IMR-90 (cell line): ENCODE measurements at regions not wholly inside any gene's neighbourhood (a gene's known extent, or its start where the extent isn't known, plus 50 kb on each side); places are given as distances from the start of the nearest gene placed in this dataset.

Source experiments
- ATAC-seq: fragments of 200-7000 bp; cut with Tn5 transposase; 2 replicates; pipeline ENCODE4 v1.9.1; 2020; ENCODE audit warnings: low read depth, mild to moderate bottlenecking, moderate library complexity
- BruUV-seq: library from RNA; stranded (reverse); fragments of 400-500 nt; replicated peaks from 2 replicates; lab custom pipeline; 2021; lab: Mats Ljungman, UMichigan
- CTCF ChIA-PET: fragments of 300-600 bp; formaldehyde crosslinking; extraction: SDS; loops from one replicate; lab custom pipeline; 2021; ENCODE audit warnings: antibody characterized with exemption; lab: Yijun Ruan, JAX
- POLR2A ChIA-PET: fragments of 300-600 bp; sonication (Branson Sonifier 250); formaldehyde crosslinking; loops from one replicate; lab custom pipeline; 2022; ENCODE audit warnings: antibody characterized with exemption; ENCODE audit not compliant: unreplicated experiment; lab: Charles Lee
- DNase-seq: peaks from one replicate; pipeline ENCODE4 v3.0.0; 2013
- H2AFZ ChIP-seq: replicated peaks from 2 replicates; pipeline ENCODE3; 2013; ENCODE audit warnings: low read length, mild to moderate bottlenecking; ENCODE audit not compliant: poor library complexity
- H2AK5ac ChIP-seq: 2 replicates; pipeline ENCODE4 v1.6.1; 2013; ENCODE audit warnings: low read depth, low read length, inconsistent platforms
- H2AK9ac ChIP-seq: replicated peaks from 2 replicates; pipeline ENCODE3; 2013; ENCODE audit warnings: mild to moderate bottlenecking, low read depth, low read length, moderate library complexity; ENCODE audit not compliant: poor library complexity
- H2BK120ac ChIP-seq: 2 replicates; pipeline ENCODE4 v1.6.1; 2013; ENCODE audit warnings: low read depth, low read length, inconsistent platforms
- H2BK15ac ChIP-seq: 3 replicates; pipeline ENCODE4 v1.6.1; 2013; ENCODE audit warnings: low read depth, low read length, inconsistent platforms
- H2BK20ac ChIP-seq: 2 replicates; pipeline ENCODE4 v1.6.1; 2013; ENCODE audit warnings: low read depth, mild to moderate bottlenecking, inconsistent platforms, low read length, moderate library complexity
- H2BK5ac ChIP-seq: 2 replicates; pipeline ENCODE4 v1.6.1; 2013; ENCODE audit warnings: mild to moderate bottlenecking, low read depth, low read length, inconsistent platforms; ENCODE audit not compliant: poor library complexity, severe bottlenecking
- H3K14ac ChIP-seq: replicated peaks from 2 replicates; pipeline ENCODE4 v1.6.1; 2013; ENCODE audit warnings: low read depth, low read length, inconsistent platforms
- H3K18ac ChIP-seq: 2 replicates; pipeline ENCODE4 v1.6.1; 2013; ENCODE audit warnings: low read depth, low read length, control low read depth
- H3K23ac ChIP-seq: 2 replicates; pipeline ENCODE4 v1.6.1; 2013; ENCODE audit warnings: low read depth, low read length, inconsistent platforms
- H3K27ac ChIP-seq: 2 replicates; pipeline ENCODE4 v1.5.1; 2013; ENCODE audit warnings: mild to moderate bottlenecking, control low read depth, low read length; ENCODE audit not compliant: insufficient read depth
- H3K27me3 ChIP-seq: 2 replicates; pipeline ENCODE4 v1.6.1; 2013; ENCODE audit warnings: low read length; ENCODE audit not compliant: control insufficient read depth, insufficient read depth
- H3K36me3 ChIP-seq: 2 replicates; pipeline ENCODE4 v1.6.1; 2013; ENCODE audit warnings: low read length, mixed read lengths; ENCODE audit not compliant: control insufficient read depth, insufficient read depth
- H3K4ac ChIP-seq: 2 replicates; pipeline ENCODE4 v1.6.1; 2013; ENCODE audit warnings: low read depth, low read length, inconsistent platforms
- H3K4me1 ChIP-seq: 2 replicates; pipeline ENCODE4 v1.6.1; 2013; ENCODE audit warnings: low read length, mixed read lengths; ENCODE audit not compliant: control insufficient read depth, insufficient read depth
- H3K4me2 ChIP-seq: 2 replicates; pipeline ENCODE4 v1.6.1; 2013; ENCODE audit warnings: low read depth, mild to moderate bottlenecking, control low read depth, low read length, moderate library complexity
- H3K4me3 ChIP-seq: 2 replicates; pipeline ENCODE4 v1.5.1; 2013; ENCODE audit warnings: low read depth, mild to moderate bottlenecking, control low read depth, low read length, moderate library complexity; ENCODE audit not compliant: insufficient read depth
- H3K56ac ChIP-seq: 2 replicates; pipeline ENCODE4 v1.6.1; 2013; ENCODE audit warnings: low read length, inconsistent platforms; ENCODE audit not compliant: insufficient read depth; ENCODE audit errors: extremely low read depth
- H3K79me1 ChIP-seq, 2 experiments: 2 replicates each; pipeline ENCODE4 v1.6.1; 2013; ENCODE audit warnings: low read length in 2 of 2, inconsistent platforms in 1 of 2, low read depth in 1 of 2
- H3K9ac ChIP-seq: 2 replicates; pipeline ENCODE4 v1.6.1; 2013; ENCODE audit warnings: low read depth, low read length, control low read depth
- H3K9me1 ChIP-seq: 2 replicates; pipeline ENCODE4 v1.6.1; 2013; ENCODE audit warnings: low read length, inconsistent platforms; ENCODE audit not compliant: insufficient read depth
- H3K9me3 ChIP-seq: 2 replicates; pipeline ENCODE4 v1.6.1; 2013; ENCODE audit warnings: low read length; ENCODE audit not compliant: control insufficient read depth, insufficient read depth
- H4K20me1 ChIP-seq: 2 replicates; pipeline ENCODE4 v1.6.1; 2013; ENCODE audit warnings: low read length, inconsistent platforms; ENCODE audit not compliant: insufficient read depth
- H4K5ac ChIP-seq: 2 replicates; pipeline ENCODE4 v1.6.1; 2013; ENCODE audit warnings: mild to moderate bottlenecking, low read depth, low read length, control low read depth
- H4K8ac ChIP-seq, 2 experiments: 2 replicates each; pipeline ENCODE4 v1.6.1; 2013; ENCODE audit warnings: low read depth in 2 of 2, low read length in 2 of 2, control low read depth in 1 of 2, inconsistent platforms in 1 of 2
- H4K91ac ChIP-seq: 2 replicates; pipeline ENCODE4 v1.6.1; 2013; ENCODE audit warnings: low read depth, low read length, inconsistent platforms; ENCODE audit not compliant: insufficient read depth
- CEBPB ChIP-seq: IDR thresholded peaks from 2 replicates; pipeline ENCODE4 v1.6.1; 2012; ENCODE audit warnings: low read depth, low read length, improper control_type of control experiment
- ELK1 ChIP-seq: fragments of 150-350 bp; IDR thresholded peaks from 2 replicates; pipeline ENCODE4 v1.6.1; 2016; ENCODE audit warnings: low read depth, mild to moderate bottlenecking, low read length, moderate library complexity, borderline replicate concordance
- MAFK ChIP-seq: IDR thresholded peaks from 2 replicates; pipeline ENCODE4 v1.6.1; 2012; ENCODE audit warnings: low read depth, low read length, improper control_type of control experiment
- MXI1 ChIP-seq: IDR thresholded peaks from 2 replicates; pipeline ENCODE4 v1.6.1; 2012; ENCODE audit warnings: low read depth, mild to moderate bottlenecking, low read length, moderate library complexity, borderline replicate concordance
- NFE2L2 ChIP-seq: fragments of 150-350 bp; IDR thresholded peaks from 2 replicates; pipeline ENCODE4 v1.6.1; 2016; ENCODE audit warnings: low read depth, mild to moderate bottlenecking, low read length
- POLR2A ChIP-seq: IDR thresholded peaks from 2 replicates; pipeline ENCODE4 v1.6.1; 2012; ENCODE audit warnings: mild to moderate bottlenecking, low read depth, low read length
- RAD21 ChIP-seq: IDR thresholded peaks from 2 replicates; pipeline ENCODE4 v1.6.1; 2012; ENCODE audit warnings: low read length, improper control_type of control experiment
- RFX5 ChIP-seq: IDR thresholded peaks from 2 replicates; pipeline ENCODE4 v1.8.0; 2012; ENCODE audit warnings: low read depth, mild to moderate bottlenecking, low read length, moderate library complexity
- USF2 ChIP-seq: fragments of 150-350 bp; IDR thresholded peaks from 2 replicates; pipeline ENCODE4 v1.6.1; 2017; ENCODE audit warnings: mild to moderate bottlenecking, antibody characterized with exemption, low read length, low read depth
- WGBS, 2 experiments: methylation state at CpG; one replicate each; pipeline versions ENCODE4 v1.1.5 to v1.1.7; 2013; ENCODE audit warnings: missing lambda C conversion rate in 2 of 2; ENCODE audit not compliant: insufficient read length in 1 of 2; ENCODE audit errors: extremely low coverage in 2 of 2; 5-methylcytosine and 5-hydroxymethylcytosine counted together
- dilution Hi-C: fragments of 300-500 bp; cut with HindIII; formaldehyde crosslinking; loops from one replicate; pipeline ENCODE4 v1.14.3; 2018; ENCODE audit warnings: low sequenced_read_pairs; ENCODE audit not compliant: unreplicated experiment
- in situ Hi-C: fragments of 300-500 bp; cut with MboI; formaldehyde crosslinking; loops from 3 replicates; pipeline ENCODE4 v1.14.3; 2019; ENCODE audit warnings: low sequenced_read_pairs, inconsistent platforms, mixed read lengths
- intact Hi-C: fragments of 100-400 bp; cut with micrococcal nuclease; formaldehyde crosslinking; loops from 2 replicates; pipeline ENCODE4 v1.10.0; 2022

GRCh38 chr11:42552786-42553185 lies 759.0 kb upstream of the API5 start:
- Histone ChIP-seq H2BK20ac (no peak overlapping the region), H3K4me2 (no peak overlapping the region), H2BK120ac (no peak overlapping the region), H3K9me3 (peaks cover 2% of the 10 kb centered on the region), H3K27me3 (no peaks in the 10 kb centered on the region), H3K79me1 (no peaks in the 10 kb centered on the region), H3K14ac (no peak overlapping the region), H3K36me3 (no peaks in the 10 kb centered on the region), H4K20me1 (no peaks in the 10 kb centered on the region), H4K8ac (no peak overlapping the region), H3K18ac (no peak overlapping the region), H3K4me1 (no peaks in the 10 kb centered on the region), H3K56ac (no peak overlapping the region), H2AFZ (no peak overlapping the region), H3K23ac (no peak overlapping the region), H3K9ac (no peak overlapping the region), H3K27ac (no peak overlapping the region), H3K4ac (no peak overlapping the region), H4K5ac (no peak overlapping the region), H2AK9ac (no peak overlapping the region), H2BK15ac (no peak overlapping the region), H3K4me3 (no peak overlapping the region), H2BK5ac (no peak overlapping the region), H3K9me1 (no peaks in the 10 kb centered on the region), H2AK5ac (no peak overlapping the region), H4K91ac (no peak overlapping the region)
- dilution Hi-C loops = no loop called here
- no TSS peak for BruUV-seq
- WGBS, 2 experiments = no CpG with 5 or more reads among the region's 3 CpGs
- POLR2A ChIA-PET = no interaction called here
- ATAC-seq = no peak
- no peak for DNase-seq
- intact Hi-C loops = no loop called here
- CTCF ChIA-PET = no interaction called here
- in situ Hi-C loops = no loop called here
- TF ChIP-seq USF2 (no peak), POLR2A (no peak), MXI1 (no peak), ELK1 (no peak), MAFK (no peak), NFE2L2 (no peak), RFX5 (no peak), CEBPB (no peak), RAD21 (no peak)
